Glomerular endothelial cell (primary cell): ENCODE measurements at regions not wholly inside any gene's neighbourhood (a gene's known extent, or its start where the extent isn't known, plus 50 kb on each side); places are given as distances from the start of the nearest gene placed in this dataset.

Experiments used
- DNase-seq: peaks from one replicate; pipeline ENCODE4 v3.0.0-alpha.2; 2011; ENCODE audit warnings: low read depth, low spot score; ENCODE audit errors: extremely low read depth

DNA sequence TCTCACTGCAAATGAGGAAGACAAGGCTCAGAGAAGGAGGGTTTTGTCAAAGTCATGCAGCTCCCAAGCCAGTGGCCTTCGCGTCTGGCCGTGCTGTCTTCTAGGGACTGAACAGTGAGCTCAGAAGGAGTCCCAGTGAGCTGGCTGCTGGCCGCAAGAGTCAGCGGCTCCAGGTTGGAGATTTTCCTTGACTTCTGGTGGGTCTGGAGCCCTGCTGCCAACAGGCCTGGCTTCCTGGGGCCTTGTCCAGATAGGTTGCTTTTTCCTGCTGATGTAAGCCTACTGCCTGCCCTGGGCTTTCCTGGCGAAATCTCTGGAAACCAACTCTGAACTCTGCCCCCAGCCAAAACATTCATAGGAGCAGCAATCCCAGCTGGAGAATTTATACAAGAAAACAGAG lies 272.7 kb upstream of the CADM1 start:
- DNase-seq = no peak

DNA sequence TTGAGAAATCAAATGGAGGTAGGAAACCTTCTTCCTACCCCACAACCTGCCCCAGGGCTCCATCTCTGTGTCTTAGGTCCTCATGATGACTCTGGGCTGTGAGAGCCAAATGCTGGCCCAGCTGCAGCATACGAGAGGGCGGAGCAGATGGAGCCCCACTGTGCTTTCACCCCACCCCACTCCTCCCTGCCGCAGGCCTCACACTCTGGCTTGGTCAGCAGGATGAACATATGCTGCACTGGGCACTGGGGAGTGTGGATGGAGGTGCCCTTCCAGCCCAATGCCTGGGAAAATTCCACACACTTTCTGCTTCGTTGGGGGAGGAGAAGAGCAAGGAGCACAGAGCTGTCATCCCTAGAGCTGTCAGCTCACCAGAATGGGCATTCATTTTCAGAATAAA lies 271.6 kb upstream of the CADM1 start:
- no peak for DNase-seq

DNA sequence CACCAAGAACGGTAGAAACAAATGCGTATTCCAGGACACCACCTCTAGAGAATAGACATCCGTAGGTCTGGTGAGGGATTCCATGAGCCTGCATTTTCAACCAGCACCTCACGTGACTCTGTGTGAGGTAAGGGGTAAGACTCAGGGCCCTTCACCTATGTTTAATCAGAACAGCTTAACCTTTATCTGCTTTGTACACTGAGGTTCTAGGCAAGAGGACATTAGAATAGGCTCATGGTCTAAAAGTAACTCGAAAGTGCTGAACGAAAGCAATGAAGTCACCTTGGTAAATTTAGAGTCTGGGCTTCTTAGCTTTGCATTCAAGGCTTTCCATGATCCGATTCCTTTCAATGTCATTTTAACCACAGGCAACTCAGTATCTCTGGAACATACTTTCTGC lies 270.5 kb upstream of the CADM1 start:
- DNase-seq = no peak

DNA sequence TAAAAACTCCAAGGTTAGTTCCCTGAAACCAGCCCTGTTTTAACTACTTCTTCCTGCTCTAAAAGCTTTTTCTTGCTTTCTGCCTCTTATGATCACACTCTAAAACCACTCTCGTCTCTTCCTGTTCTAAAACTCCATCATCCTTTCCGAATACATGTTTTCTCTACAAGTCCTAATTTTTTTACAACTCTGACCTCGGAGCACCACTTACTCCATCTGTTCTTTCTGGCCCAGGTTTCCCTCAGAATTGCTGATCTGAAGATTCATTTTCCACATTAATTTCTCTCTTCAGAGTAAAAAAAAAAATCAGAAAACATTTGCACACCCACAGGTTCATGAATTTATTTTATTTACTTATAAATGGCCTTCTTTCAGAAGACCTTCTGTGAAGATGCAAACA lies 265.7 kb upstream of the CADM1 start:
- no peak for DNase-seq

DNA sequence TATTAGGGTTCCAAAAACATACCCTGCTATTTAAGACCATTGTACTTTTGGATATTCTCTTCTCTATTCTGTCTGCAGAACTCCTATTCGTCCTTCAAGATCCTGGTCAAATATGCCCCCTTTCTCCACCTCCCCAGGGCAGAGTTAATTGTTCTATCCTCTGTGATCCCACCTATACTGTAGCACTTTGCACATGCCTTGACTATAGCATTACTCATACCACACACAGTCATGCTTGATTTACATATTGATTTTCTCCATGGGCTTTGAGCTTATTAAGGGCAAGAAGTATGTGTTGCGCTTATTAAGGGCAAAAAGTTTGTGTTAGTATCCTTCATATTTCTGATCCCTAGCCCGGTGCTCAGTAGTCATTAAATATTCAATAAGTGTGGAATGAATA lies 263.7 kb upstream of the CADM1 start:
- no peak for DNase-seq

DNA sequence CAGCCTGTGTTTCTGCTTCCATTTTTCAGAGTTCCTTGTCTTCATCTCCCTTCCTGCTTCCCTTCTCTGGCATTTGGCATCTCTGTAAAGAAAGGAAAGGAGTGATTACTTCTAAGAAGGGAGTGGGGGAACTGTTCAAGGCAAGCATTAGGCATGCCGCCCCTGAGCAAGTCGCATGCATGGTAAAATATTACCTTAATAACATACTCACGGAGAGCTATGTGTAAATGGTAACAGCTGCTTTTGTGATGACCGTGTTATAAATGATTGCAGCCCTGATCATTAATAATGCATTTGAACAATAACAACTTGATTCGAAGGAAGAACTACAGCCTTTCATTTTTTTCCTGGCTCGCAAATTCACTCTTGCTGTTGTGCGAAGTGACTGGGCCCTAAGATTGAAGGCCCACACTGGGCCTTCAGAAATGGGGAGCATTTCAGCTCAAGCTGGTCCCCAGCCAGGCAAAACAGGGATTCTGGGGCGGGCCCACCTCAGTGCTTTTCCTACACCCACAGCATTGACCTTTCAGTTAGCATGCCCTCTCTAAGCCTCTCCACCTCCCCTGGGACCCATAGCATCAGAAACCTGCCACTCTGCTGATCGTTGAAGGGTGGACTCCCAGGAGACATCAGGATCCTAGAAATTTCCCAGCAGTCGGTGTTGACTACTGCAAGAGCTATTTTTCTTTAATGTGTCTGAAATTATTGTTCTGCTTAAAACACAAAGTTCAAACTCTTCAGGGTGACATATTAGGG lies 263.0 kb upstream of the CADM1 start:
- DNase-seq = no peak

DNA sequence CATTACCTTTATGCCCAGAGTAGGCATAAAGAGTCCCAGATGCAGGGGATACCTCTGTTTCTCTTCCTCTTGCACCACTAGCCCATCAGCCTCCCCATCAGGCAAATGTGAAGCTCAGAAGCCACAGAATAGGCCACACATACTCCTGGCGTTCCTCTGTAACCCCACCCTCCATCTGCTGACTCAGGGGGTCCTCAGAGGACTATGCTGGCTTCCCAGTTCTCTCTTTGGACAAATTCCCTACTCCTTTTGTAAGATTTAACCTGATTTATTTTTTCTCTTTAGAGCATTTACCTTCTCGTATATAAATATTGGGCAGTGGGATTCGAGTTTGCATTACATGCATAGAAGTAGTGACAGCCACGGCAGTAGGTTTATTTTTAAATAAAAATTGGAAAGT lies 262.3 kb upstream of the CADM1 start:
- no peak for DNase-seq

DNA sequence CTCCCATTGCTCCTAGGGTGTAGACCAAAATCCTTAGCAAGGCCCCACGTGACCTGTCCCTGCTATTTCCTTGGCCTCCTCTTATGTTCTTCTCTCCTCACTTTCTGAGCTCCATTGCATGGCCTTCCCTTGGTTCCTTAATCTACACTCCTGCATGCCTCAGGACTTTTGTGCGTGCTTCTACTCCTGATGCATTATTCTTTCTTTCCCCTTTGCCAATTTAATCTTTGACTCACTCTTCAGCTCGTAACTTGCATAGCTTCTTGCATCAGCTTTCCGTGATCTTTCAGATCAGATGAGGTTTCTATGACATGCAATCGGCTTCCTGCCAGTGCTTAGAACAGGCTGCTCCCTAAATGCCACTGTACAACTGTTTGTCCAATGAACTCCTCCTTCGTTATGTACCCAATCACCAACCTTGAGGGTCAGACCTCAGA lies 261.6 kb upstream of the CADM1 start:
- no peak for DNase-seq

DNA sequence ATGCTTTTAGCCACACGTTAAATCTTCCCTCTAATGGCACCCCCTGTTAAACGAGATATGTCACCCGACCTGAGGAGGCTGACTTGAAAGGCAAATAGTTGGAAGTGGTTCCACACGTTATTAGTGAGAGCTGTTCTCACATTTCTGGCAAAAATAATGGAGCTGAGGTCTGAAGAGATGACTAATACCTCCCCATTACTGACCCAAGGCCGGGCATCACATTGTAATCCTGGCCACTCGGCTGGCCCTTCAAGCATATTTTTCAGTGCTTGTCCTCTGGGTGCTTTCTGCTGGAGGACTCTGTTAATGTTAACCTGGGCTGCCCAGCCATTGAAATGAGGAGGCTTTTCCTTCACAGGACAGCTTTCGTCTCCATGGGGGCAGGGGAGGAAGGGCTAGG lies 260.0 kb upstream of the CADM1 start:
- DNase-seq = no peak

DNA sequence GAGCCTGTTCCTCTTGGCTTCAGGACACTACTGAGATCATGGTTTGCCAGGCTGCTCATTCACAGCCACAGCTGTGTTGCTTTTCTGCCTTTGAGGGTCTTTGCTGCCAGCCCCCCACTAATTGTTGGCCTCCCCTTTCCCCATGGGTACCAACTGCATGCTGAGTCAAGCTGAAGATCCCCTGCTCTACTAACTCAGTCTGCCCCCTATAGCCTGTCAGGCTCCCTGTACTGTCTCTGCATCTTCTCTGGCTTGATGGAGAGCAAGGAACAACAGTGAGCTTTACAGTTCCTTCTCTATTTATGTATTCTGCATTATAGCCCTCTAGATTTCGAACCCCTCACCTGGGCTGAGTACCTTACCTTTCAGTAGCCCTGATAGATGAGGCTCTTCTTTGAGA lies 257.6 kb upstream of the CADM1 start:
- DNase-seq = no peak

DNA sequence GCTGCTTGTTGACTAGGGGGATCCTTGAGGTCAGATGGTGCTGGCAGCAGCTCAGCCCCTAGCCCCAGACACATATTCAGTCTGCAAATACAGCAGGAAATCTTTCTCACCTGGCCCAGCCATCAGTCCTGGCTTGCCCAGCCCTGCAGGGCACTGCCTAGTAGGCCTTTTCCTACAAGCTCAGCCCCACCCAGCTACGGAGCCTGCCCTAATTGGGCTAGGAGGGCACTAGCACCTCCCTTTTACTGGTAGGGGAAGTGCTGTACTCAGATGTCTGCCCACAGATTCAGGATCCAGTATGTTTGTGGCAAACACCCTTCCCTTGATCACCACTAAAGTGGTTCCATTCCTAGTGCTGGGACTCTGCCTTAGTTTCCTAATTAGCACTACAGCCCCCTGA lies 257.1 kb upstream of the CADM1 start:
- no peak for DNase-seq

DNA sequence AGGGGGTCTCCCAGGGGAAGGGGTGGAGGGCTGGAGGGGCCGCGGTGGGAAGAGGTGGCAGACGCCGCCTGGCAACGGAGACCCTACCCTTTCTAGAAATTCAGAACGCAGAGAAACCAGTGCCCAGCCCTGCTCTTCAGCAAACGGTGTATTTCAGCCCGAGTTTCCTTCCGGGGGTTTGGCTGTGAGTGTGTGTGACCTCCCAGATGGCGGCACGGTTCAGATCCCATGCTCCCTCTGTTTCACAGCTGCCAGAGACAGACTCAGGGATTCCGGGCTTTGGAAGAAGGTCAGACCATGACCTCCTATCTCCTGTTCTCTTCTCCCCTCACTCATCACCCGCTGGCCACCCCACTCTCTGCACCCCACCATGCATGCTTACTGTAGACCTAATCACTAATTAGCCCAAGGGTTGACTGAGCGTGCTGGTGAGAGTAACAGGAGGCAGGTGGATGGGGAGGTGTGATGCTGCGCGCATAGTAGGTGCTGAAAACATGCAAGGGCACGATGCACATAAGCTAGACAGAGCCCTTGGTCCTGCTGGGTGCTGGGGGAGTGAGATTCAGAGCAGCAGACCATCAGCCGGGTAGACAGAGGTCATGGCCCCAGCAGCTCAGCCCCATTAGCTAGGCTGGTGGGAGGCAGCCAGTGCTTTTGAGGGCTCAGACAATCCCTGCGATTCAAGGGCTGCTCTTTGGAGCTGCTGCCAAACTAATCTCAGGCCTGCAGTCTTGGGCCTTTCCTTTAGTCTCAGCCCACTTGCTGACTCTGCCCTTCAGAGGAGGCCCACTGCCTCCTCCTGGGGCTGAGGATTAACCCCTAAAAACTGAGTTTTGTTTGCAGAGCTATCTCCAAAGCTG lies 256.5 kb upstream of the CADM1 start:
- DNase-seq = no peak

DNA sequence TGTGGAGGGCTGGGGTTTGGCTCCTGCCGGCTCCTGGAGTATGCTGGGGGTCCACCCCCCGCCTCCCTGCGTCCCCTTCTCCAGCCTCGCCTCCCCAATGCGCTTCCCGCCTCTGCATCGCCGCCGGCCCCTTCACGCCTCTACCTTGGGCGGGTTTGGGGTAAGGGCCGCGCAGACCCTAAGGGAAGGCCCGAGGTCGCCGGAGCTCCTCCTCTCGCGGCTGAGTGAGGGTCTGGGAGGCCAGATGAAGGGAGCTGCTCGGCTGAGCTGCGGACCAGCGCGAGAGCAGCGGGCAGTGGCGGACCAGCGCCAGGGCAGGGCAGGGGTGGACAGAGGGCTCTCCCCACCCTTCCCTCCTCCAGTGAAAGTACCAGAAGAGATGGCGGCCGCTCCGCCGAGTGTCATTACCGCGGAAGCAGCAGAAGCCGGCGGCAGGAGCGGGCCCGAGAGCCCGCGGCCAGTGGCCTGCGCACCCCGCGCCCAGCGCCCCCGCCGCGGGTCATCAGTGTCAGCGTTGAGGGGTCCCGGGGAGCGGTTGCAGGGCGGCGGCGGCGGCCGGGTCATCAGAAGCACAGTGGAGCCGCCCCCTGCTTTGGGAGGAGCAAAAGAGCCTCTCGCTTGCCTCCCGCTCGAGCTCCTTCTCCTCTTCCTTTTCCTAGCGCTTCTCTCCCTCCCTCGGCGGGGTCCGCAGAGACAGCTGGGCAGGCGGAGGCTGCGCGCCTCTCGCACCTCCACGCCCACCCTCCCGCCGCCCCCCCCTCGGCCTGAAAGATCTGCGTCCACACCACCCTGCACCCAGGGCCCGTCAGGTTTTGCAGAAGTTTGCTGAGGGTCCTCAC lies 255.6 kb upstream of the CADM1 start:
- DNase-seq = no peak

DNA sequence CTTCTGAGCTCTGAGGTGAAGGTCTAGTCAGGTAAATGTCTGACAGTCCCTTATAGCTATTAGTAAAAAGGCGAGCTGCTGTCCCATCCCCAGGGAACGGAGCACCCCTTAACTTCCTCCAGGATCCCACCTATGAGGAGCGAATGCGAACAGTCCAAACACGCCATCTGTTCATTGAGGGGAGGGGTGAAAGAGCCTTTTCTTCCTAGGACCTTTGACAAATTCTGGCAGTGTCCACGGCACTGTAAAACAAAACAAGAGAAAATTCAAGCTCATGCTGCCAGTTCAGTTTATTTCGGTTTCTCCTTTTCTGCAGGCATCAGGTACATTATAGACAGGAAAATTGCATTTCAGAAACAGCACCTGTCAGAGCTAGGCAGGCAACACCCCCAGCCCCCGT lies 253.8 kb upstream of the CADM1 start:
- DNase-seq = no peak

DNA sequence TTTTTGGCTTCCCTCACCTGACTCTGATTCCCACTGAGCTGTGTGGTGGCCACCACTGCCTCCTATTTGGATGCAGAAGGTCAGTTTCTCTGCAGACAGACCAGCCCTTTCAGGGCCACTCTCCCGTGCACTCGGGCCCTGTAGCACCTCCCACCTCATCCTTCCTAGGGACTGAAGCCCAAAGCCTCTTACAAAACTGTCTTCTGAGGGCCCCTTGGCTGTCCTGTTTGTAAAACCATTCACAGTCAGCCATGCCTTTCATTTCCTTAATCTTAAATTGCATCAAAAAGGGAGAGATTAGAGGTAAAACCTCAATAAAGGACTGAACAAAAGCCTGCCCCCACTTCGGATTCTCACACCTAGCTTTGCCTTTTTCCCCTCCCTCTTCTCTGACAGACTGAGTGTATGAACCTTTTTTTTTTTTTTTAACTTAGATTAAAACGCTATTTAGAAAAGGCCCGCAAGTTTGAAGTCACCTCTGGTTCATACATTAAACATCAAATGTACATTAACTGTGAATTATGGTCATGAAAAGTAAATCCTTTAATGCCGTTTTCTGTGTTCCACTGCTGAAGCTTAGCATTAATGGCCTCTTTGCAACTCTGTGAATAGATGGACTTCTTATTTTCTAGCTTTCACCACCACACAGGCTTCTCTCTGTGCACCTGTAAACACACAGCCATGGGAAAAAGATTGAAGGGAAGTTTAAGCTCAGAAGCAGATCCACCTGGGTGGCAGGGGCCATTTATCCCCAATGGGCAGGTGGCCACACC lies 247.2 kb upstream of the CADM1 start:
- DNase-seq = no peak

DNA sequence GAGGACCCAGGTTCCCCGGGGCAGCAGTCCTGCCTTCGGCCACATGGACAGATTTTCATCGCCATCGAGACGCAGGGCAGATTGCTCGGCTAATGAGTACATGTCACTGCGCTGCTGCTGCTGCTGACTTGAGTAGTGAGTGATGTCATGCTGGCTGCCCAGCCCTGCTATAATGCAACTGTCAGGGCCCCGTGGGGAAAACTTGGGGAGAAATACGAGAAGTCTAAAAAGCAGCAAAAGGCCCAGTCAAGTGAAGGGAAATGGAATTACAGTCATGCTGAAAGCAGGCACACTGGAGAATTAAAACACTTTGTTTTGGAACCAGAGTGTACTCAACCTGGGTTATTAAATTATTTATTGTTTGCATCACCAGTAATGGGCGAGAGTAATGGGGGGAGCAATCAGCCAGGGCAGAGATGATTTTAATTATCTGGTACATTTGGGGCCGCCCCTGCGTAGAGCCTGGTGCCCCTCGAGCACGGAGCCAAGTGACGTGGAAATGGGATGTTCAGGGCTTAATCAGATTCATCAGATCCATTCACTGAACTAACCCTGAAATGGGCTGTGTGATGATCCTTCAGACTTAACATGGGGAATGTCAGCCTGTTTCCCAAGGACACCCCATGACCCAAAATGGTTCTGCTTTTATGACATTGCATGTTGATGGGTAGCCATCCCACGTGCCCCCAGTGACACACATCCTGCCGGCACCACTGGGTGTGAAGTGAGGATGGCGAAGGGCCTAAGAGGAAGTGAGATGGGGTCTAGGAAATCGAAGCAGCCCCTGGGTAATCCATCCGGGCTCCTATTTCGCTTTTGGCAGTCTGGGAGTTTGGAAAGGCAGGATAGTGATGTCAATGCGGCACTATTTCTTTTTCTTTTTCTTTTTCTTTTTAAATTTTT lies 241.6 kb upstream of the CADM1 start:
- DNase-seq = no peak

DNA sequence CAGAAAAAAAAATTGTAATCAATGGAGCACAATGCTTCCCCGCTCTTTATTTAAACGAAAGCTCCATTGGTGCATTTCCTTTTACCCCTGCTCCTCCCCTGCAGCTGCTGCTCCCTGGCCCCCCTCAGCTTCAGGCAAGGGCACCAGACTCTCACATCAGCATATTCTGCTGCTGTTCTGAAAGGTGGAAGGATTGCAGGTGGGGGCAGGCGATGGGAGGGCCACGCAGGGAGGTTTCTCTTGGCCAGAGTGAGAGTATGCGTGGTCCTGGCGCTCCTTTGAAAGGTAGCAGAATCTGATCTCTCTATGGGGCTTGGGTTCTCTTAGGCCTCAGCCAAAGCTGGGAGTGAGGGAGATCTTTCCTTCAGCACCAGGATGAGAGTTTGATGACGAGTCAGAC lies 240.9 kb upstream of the CADM1 start:
- DNase-seq = no peak

DNA sequence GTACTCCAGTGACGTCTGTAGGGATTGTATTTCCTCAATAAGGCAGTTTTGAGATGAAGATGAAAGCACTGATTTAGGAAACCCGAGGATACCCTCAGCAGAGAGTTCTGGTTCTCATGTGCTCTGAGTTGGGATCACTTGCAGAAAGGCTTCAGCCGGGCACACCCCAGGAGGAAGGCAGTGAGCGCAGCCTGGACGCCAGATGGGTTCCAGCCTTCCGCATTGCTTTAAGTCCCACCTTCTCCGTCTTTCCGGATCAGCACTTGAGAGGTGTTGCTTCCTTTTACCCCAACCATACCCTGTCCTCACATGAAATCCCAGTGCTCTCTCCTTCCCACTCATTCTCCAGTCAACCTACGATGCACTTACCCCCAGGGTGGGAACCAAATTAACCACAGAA lies 239.5 kb upstream of the CADM1 start:
- DNase-seq = no peak

DNA sequence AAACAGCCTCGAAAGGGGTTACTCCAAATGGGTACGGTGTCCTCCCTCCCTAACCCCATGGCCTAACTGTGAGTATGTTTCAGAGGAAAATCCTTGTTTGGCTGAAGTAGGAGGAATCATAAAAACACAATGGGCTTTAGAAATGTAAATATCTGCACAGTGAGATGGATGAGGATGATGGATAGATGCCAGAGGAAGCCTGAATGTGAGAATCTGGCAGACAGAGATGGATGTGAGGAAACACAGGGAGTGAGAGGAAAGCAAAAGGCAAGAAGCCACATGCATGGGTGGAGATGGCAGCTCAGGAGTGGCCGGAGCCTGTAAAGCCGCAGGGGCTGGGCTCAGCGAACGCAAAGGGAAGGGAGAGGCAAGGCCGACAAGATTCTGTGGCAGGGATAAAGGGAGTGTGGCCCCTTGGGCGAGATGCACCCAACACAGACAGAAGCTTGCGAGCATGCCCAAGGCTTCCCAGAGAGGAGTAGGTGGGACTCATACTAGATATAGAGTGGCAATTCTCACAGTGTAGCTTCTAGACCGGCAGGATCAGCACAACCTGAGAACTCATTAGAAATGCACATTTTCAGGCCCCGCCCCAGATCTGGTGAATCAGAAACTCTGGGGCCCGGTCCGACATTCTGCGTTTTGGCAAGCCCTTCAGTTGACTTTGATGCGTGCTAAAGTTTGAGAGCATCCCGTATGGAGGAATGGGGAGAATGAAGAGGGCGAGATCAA lies 237.3 kb upstream of the CADM1 start:
- DNase-seq = no peak
